NCI-H82 treated with DMSO at 0.1 percent for 48 hours (cell line): ENCODE measurements at regions not wholly inside any gene's neighbourhood (a gene's known extent, or its start where the extent isn't known, plus 50 kb on each side); places are given as distances from the start of the nearest gene placed in this dataset.
"Not testable (repeated sequence)": the region's sequence is repeated elsewhere in the genome, so short reads cannot be mapped to it uniquely, and the experiment has no call there.

Experiments
- DNase-seq: peaks from one replicate; lab custom pipeline; 2025; ENCODE audit not compliant: unreplicated experiment; lab: John Stamatoyannopoulos, UW

DNA sequence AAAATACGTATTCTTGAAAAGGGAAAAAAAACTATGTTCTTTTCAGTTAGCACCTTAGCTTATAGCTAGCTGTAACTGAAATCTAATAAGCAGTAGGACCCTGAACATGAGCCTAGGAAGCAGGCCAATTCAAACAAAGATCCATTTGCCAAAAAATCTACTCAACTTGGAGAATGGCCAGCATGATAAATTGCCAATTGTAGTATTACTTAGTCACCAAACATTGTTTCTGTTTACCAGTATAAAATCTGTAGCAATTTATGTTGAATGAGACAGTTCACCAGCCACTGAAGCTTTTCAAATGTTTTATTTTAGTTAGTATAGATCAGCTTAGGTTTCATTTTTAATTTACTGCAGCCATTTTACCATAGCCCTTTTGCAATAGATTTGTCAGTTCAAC lies 323.6 kb upstream of the DIPK2B start:
- DNase-seq: no peak

DNA sequence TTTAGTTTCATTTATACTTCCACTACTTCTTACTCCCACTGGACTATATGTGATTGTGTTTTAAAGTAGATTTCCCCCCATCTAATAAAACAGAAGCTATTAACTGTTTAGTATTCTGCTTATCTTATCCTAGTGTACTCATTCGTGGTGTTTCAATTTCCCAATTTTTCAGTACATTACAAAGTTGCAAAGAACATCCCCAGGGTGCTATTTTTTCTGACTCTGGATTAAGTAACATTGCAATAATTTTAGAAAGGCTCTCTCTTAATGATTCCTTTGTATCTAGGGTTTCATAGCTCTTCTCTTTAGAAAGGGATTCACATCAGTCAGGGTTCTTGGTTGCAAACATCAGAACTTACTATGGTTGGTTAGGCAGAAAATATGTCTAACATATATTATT lies 317.9 kb upstream of the DIPK2B start:
- no peak for DNase-seq

DNA sequence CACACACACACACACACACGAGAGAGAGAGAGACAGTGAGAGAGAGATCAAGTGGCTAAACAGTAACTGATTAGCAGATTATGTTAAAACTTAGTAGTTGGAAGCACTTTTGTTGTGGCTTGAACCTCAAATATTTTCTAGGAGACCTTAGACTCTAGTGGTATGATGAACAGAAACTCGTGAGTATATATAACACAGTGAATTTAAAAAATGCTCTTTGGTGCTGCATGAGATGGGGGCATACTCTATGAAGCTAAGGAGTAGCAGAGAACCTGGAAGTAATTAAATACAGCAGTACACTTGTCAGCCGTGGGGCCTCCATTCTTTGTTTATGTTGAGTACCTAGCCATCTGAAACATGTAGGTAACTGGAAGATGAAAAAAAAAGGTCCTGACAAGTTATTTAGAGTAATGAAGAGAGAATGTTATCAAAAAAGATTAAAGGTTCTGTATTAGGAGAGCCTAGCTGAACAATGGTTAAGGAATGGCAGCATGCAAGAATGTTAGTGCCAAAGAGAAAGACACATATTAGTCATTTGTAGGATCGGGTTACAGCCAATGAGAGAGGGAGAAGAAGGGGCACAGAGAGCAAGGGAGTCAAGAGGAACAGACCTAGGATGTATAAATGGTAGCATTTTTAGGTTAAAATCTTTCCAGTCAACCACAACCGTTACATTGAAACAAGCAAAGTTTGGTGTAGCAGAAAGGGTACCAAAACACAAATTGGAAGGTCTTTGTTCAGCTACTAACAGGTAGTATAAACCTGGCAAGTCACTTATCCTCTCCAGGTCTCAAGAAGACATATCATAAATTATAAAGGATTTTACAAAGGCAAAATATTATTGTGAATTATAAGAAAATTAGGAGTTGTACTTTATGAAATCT lies 316.7 kb upstream of the DIPK2B start:
- DNase-seq: no peak

DNA sequence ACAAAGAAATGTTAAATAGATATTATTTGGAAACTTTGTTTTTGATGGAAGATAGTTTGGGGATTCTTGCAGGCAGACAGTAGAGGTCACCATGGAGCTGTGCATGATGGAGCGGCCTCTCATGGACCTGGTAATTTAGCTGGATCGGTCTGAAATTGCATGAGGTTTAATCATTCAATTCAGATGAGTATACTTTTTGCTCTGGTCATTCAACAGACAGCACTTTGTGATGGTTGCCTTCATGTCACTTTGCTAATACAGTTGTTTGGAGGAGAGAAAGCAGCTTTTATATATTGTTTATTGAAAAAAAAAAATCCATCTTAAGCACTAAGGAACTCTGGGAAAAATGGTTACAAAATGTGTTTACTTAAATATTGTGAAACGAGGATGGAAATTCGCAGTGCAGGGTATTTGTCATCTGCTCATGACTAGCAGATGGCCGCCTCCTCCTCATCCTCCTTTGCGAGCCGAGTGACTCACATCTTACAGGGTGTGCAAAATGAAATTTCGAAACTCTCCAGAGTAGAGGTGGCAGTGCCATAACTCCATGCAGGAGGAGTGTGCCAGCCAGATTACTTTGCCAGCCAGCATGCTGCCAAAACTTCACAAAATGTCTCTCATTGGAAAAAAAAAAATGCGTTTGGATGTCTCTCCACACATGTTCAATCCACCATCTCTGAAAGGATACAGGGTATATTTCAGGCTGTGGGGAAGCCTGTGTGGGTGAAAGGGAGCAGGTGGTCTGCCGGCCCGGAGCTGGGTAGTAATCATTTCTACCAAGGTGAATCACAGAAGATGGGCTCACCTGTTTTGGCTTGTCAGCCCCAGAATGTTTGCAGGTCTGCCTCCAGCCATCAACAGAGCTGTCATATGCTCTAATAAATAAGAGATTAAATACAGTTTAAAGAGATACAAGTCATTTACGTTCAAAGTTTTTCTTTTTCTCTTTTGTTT lies 314.9 kb upstream of the DIPK2B start:
- DNase-seq: no peak

DNA sequence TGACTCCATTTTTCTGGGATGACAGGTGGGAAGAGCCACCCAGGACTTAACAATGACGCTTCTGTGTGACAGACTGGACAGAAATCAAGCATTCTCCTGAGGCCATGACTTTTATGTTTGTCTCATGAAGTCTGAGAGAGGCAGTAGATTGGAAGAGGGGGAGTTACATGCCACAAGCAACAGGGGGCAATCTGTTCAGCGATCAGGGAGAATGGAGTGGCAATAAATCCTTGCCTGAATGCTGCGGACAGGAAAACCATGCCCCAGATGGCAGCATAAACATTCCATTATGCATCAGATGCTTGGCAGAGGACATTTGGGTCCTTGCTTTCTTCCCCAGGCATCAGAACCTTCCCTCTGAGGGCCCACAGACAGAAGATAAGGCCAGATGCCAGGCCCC lies 312.4 kb upstream of the DIPK2B start:
- DNase-seq: no peak

DNA sequence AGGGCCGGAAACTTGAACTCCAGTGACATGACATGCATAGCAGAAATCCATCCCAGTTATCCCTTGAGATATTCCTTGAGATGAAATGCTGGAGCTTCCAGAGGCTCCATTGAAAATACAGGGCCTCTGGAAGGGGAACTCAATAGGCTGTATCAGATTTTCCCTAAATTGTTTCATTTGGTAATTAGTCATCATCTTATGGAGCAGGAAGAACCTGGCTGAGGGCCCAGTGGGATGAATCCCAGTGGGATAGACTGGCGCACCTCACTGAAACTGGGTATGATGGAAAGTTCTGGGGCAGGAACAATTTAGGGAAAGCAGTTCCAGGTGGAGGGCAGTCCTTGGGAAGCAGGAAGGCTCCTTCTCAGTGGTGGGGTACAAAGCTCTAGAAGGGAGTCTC lies 307.8 kb upstream of the DIPK2B start:
- DNase-seq: no peak

DNA sequence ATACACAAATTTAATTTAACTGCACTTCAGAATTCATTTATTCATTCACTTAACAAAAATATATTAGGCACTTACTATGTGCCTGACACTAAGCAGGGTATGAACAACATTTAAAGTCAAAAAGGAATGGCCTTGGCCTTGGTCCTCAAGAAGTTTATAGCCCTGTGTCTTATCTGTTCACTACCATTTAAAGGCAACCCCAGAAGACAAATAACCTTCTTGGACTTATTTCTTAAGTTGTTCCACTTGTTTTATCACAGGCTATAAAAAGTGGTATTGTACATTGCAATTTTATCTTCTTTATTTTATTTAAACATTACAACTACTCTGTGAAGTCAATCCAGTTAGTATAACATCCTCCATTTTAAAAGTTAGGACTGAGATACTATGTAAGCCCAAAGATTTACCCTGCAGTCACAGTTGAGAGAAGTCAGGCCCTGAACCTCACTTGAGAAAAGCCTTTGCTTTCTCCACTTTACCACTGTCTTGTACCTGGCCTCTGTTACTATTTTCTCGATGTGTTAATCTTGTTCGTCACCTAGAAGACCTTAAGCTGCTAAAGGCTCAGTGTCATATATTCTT lies 305.6 kb upstream of the DIPK2B start:
- no peak for DNase-seq

DNA sequence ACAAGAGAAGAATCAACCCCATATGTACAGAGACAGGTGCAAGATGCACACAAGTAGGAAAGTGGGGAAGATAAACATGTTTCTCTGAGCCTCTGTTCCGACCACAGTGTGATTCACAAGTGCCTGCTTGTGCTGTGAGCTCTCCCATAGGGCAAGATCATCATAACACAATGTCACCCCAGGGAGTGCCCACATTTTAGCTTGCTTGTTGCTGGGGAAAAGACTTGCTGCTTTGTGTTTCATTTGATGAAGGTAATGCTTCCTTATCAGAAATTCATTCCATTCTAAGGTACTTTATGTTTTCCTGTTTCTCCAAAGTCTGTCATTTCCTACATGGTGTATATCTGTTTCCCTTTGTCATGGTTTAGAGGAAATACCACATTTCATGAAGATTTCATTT lies 304.5 kb upstream of the DIPK2B start:
- DNase-seq: no peak

DNA sequence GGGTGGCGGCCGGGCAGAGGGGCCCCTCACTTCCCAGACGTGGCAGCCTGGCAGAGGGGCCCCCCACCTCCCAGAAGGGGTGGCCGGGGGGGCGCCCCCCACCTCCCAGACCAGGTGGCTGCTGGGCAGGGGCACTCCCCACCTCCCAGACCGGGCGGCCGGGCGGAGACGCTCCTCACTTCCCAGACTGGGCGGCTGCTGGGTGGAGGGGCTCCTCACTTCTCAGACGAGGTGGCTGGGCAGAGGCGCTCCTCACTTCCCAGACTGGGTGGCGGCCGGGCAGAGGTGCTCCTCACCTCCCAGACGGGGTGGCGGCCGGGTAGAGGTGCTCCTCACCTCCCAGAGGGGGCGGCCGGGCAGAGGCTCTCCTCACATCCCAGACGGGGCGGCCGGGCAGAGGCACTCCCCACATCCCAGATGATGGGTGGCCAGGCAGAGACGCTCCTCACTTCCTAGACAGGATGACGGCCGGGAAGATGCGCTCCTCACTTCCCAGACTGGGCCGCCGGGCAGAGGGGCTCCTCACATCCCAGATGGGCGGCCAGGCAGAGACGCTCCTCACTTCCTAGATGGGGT lies 303.2 kb upstream of the DIPK2B start:
- DNase-seq: not testable (repeated sequence)

DNA sequence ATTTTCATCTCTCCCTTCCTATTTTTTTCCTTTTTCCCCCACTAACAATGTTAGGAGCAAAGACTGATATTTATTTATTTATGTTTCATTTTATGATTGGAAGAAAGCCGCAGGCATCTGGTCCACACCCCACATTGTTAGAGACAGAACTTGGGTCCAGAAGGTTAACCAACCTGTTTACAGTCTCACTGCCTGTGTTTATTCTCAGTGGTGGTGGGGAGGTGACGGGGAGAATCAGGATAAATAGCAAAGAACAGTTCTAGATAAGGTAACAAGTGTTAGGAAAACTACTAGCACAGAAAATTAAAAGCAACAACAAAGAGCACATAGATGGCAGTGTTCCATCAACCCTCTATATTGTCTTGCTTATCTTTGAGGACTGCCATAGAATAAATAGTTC lies 301.7 kb upstream of the DIPK2B start:
- no peak for DNase-seq

DNA sequence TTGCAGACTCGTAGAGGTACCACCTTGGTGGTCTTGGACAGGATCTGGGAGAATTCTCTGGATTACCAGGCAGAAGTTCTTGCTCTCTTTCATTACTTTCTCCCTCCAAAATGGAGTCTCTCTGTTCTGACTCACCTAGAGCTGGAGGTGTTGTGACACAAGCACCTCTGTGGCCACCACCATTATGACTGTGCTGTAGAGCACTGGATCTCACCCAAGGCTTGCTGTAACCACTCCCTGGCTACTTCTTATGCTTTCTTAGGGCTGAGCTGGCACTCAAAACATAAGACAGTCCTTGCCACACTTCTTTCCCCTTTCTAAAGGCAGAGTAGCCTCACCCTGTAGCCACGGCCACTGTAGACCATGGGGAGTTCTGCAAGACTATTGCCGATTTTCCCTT lies 296.6 kb upstream of the DIPK2B start:
- DNase-seq: no peak

DNA sequence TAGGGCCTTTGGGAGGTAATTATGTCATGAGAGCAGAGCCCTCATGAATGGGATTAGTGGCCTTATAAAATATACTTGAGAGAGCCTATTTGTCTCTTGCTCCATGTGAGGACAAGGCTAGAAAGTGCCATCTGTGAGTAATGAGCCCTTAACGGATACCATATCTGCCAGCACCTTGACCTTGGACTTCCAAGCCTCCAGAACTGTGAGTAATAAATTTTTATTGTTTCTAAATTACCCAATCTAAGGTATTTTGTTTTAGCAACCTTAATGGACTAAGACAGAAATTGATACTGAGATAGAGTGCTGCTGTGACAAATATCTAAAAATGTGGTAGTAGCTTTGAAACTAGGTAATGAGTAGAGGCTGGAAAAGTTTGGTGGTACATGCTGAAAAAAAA lies 285.0 kb upstream of the DIPK2B start:
- no peak for DNase-seq

DNA sequence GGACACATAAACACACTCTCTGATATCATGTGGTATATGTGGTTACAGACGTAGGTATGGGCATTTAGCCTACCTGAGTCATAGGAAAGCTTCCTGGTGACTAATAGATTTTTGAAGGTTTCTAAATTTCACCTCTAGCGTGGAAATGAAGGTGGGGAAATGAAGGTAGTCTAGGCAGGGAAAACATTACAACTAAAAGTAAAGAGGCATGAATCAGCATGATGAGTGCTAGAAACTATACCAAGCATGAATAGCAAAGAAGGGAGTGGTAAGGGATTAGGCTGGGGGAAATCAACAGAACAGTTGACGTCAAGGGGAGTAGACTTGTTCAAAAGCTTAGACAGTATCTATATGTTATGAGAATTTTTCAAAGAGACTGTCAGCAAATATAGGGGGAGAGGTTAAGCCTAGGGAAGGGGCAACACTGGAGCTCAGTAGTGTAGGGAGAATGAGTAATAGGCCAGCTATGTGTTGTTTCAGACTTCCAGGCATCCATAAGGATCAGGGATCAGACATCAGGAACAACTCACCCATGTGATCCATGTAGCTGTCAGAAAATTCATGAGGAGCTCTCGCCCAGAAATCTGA lies 279.3 kb upstream of the DIPK2B start:
- no peak for DNase-seq

DNA sequence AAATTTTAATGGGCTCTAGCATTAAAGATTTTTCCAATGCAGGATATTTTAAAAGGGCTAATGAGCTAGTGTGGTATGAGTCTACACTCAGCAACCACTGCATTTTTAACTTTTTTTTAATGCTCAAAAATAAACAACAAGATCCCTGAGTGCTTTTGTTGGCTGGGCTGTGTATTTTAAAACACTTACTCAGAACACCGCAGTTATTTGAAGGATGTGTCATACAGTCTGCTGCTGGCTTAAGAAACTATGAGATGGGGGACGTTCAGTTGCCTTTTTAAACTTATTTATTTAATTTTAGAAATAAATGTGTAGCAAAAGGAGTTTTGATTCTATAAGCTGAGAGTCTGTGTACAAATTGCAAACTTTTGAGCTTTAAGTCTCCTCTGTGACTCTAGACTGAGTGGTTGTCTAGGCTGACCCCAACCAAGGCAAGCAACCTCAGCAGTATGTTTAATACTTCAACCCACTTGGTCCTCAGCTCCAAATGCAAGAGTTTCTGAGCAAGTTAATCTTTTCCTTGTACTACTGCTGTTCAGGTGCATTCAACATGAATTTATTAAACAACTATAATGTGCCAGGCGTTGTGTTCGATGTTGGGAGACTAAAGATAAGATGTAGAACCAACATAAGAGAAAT lies 278.6 kb upstream of the DIPK2B start:
- no peak for DNase-seq

DNA sequence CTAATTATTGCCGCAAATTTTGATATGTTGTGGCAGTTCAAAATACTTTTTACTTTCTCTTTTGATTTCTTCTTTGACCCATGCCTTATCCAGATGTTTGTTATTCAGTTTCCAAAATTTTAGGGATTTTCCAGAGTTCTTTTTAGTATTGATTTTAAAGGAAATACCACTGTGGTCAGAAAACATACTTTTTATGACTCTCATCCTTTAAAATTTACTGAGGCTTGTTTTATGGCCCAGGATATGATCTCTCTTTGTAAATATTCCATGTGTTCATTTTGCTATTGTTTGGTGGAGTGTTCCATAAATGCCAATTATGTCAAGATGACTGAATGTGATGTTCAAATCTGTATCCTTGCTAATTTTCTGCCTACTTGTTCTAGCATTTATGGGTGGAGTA lies 272.3 kb upstream of the DIPK2B start:
- no peak for DNase-seq

DNA sequence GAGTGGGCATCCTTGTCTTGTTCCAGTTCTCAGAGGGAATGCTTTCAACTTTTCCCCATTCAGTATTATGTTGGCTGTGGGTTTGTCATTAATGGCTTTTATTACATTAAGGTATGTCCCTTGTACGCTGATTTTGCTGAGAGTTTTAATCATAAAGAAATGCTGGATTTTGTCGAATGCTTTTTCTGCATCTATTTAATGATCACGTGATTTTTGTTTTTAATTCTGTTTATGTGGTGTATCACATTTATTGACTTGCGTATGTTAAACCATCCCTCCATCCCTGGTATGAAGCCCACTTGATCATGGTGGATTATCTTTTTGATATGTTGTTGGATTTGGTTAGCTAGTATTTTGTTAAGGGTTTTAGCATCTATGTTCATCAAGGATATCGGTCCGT lies 266.9 kb upstream of the DIPK2B start:
- DNase-seq: not testable (repeated sequence)

DNA sequence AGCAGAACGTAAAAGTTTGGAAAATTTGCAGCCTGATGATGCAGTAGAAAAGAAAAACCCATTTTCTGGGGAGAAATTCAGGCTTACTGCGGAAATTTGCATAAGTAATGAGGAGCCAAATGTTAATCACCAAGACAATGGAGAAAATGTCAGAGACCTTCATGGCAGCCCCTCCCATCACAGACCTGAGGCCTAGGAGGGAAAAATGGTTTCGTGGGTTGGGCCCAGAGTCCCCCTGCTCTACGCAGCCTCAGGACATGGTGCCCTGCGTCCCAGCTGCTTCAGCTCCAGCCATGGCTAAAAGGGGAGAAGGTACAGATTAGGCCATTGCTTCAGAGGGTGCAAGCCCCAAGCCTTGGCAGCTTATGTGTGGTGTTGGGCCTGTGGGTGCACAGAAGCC lies 255.1 kb upstream of the DIPK2B start:
- not testable (repeated sequence) for DNase-seq

DNA sequence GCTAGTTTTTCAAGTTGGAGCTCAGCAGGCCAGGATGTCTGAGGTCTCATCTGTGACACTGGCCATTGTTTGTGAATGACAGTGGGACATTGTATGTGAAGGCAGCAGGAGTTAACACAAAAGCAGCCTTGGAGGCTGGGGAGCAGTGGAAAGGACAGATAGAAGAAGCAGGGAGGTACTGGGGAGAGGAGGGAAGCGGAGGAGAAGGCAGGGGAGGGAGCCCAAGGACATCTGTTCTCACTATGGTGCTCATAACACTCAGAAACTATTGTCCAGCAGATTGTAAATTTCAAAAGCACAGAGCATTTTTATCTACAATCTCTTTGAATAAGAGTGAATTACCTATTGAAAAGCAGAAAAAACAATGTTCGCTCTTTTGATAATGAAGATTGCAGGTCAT lies 253.6 kb upstream of the DIPK2B start:
- DNase-seq: no peak

DNA sequence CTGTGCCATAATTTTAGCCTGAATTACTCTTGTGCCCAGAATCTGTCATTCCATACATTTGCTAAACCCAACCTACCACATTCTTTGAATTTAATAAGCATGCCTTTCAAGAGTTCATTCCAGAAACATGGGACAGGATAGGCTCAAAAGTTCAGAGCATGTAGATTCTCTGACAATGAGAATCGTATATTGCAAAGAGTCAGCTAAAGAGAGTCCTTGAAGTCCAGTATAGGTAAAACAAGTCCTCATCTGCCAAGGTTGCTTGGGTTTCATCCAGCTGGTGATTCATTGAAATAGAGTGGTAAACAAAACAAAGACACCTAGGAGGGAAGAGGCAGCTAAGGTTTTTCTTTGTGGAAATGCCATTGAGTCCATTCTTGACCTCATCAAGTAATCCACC lies 249.3 kb upstream of the DIPK2B start:
- DNase-seq: no peak

DNA sequence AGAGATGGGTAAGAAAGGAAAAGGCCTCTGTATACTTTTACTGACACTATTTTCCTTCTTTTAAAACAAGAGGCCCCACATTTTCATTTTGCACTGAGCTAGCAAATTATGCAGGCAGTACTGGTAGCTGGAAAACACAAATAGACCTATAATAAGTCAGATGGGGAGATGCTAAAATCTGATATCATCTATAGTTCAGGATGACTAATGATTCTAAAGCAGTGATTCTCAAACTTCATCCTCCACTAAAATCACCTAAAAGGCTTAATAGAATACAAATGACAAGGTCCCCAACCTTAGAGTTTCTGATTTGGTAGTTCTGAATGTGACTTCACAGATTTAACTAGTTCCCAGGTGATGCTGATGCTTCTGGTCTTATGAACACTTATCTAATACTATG lies 247.3 kb upstream of the DIPK2B start:
- DNase-seq: no peak

DNA sequence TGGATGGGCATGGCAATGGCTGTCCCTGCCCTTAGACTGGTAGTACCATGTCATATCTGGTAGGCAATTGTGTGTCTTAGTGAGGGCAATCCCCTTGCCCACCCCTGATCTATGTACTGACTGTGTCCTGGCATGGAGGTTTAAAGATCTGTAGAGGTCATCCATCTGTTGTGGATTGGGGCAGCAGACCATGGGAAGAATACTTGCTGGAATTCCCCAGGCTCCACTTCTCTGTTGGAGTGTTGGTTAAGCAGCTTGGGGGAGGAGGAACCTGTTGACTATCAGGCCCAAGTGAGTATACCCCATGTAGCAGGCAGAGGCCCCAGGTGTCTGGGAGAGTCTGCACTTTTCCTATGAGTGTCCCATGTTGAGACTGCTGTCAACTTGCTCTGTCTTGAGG lies 246.7 kb upstream of the DIPK2B start:
- no peak for DNase-seq
